SU-DHL-6 (cell line): ENCODE measurements at regions not wholly inside any gene's neighbourhood (a gene's known extent, or its start where the extent isn't known, plus 50 kb on each side); places are given as distances from the start of the nearest gene placed in this dataset.

Source experiments
- EZH2phosphoT487 ChIP-seq: fragments of 200-600 bp; sonication (generic), shearing (Covaris generic); conservative IDR thresholded peaks from 2 replicates; pipeline ENCODE4 v1.6.1; 2018; ENCODE audit warnings: mild to moderate bottlenecking, antibody characterized with exemption, low read length, moderate library complexity, mixed read lengths
- TF ChIP-seq, protein P1 (sequence below): fragments of 200-600 bp; sonication (generic); IDR thresholded peaks from one replicate; pipeline ENCODE4 v1.5.1; 2017; ENCODE audit warnings: antibody characterized with exemption, mild to moderate bottlenecking, low read length, moderate library complexity; ENCODE audit not compliant: insufficient read depth, poor library complexity, severe bottlenecking

- TF ChIP-seq, protein P1, sequence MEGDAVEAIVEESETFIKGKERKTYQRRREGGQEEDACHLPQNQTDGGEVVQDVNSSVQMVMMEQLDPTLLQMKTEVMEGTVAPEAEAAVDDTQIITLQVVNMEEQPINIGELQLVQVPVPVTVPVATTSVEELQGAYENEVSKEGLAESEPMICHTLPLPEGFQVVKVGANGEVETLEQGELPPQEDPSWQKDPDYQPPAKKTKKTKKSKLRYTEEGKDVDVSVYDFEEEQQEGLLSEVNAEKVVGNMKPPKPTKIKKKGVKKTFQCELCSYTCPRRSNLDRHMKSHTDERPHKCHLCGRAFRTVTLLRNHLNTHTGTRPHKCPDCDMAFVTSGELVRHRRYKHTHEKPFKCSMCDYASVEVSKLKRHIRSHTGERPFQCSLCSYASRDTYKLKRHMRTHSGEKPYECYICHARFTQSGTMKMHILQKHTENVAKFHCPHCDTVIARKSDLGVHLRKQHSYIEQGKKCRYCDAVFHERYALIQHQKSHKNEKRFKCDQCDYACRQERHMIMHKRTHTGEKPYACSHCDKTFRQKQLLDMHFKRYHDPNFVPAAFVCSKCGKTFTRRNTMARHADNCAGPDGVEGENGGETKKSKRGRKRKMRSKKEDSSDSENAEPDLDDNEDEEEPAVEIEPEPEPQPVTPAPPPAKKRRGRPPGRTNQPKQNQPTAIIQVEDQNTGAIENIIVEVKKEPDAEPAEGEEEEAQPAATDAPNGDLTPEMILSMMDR: no peak
- TF ChIP-seq EZH2phosphoT487: no peak
Observed at GRCh38 chr21:24131056-24131455, 1476.2 kb downstream of the MRPL39 start.
